HUES6 (cell line): ENCODE measurements at regions not wholly inside any gene's neighbourhood (a gene's known extent, or its start where the extent isn't known, plus 50 kb on each side); places are given as distances from the start of the nearest gene placed in this dataset.

ENCODE experiments used
- H3K27ac ChIP-seq: 2 replicates; pipeline ENCODE4 v1.7.0; 2013; ENCODE audit warnings: low read depth, mild to moderate bottlenecking, low read length, inconsistent platforms
- H3K27me3 ChIP-seq: 2 replicates; pipeline ENCODE4 v1.6.1; 2013; ENCODE audit warnings: low read length; ENCODE audit not compliant: control insufficient read depth, insufficient read depth
- H3K36me3 ChIP-seq: 2 replicates; pipeline ENCODE4 v1.6.1; 2013; ENCODE audit warnings: low read length; ENCODE audit not compliant: control insufficient read depth, insufficient read depth
- H3K4me1 ChIP-seq: 2 replicates; pipeline ENCODE4 v1.6.1; 2013; ENCODE audit warnings: low read length; ENCODE audit not compliant: control insufficient read depth, insufficient read depth
- H3K4me3 ChIP-seq: 2 replicates; pipeline ENCODE4 v1.5.1; 2013; ENCODE audit warnings: low read depth, low read length
- H3K9ac ChIP-seq: one replicate; pipeline ENCODE4 v1.6.1; 2013; ENCODE audit warnings: mild to moderate bottlenecking, low read length
- H3K9me3 ChIP-seq: 2 replicates; pipeline ENCODE4 v1.6.1; 2013; ENCODE audit warnings: low read depth, low read length; ENCODE audit not compliant: control insufficient read depth, insufficient read depth

- Histone ChIP-seq H3K27ac (no peak overlapping the region), H3K36me3 (no peaks in the 10 kb centered on the region), H3K9me3 (no peaks in the 10 kb centered on the region), H3K27me3 (no peaks in the 10 kb centered on the region), H3K9ac (no peak overlapping the region), H3K4me3 (no peak overlapping the region), H3K4me1 (no peaks in the 10 kb centered on the region)
These were observed 258.5 kb upstream of the GIMD1 start for GRCh38 chr4:106627051-106627450.

- H3K4me3 ChIP-seq: no peak overlapping the region
- no peaks in the 10 kb centered on the region for H3K9me3 ChIP-seq
- no peaks in the 10 kb centered on the region for H3K27me3 ChIP-seq
- H3K36me3 ChIP-seq: no peaks in the 10 kb centered on the region
- no peak overlapping the region for H3K9ac ChIP-seq
- no peaks in the 10 kb centered on the region for H3K4me1 ChIP-seq
- H3K27ac ChIP-seq: no peak overlapping the region
These were observed 256.1 kb upstream of the GIMD1 start for GRCh38 chr4:106624671-106625070.

DNA sequence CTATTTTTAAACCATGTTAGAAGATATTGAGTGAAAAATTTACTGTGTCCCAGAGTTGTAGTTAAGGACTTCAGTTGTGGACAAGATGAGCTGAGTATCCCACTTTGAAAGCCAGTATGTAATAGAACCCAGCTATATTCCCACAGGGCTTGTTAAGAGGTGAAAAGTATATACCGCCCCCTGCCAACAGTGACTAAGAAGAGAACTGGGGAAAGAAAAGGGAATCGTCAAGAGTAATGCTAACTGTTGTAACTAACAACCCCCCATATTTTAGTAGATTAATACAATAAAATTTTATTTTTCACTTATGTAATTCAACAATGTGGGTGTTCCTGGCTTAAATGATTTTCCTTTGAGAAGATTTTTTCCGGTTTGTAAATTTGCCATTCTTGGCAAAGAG is 250.4 kb upstream of the GIMD1 start:
- no peak overlapping the region for H3K9ac ChIP-seq
- H3K9me3 ChIP-seq: no peaks in the 10 kb centered on the region
- H3K4me1 ChIP-seq: no peaks in the 10 kb centered on the region; the same call in 1 of the 2 replicates
- no peaks in the 10 kb centered on the region for H3K27me3 ChIP-seq
- no peaks in the 10 kb centered on the region for H3K36me3 ChIP-seq
- no peak overlapping the region for H3K4me3 ChIP-seq
- H3K27ac ChIP-seq: no peak overlapping the region

DNA sequence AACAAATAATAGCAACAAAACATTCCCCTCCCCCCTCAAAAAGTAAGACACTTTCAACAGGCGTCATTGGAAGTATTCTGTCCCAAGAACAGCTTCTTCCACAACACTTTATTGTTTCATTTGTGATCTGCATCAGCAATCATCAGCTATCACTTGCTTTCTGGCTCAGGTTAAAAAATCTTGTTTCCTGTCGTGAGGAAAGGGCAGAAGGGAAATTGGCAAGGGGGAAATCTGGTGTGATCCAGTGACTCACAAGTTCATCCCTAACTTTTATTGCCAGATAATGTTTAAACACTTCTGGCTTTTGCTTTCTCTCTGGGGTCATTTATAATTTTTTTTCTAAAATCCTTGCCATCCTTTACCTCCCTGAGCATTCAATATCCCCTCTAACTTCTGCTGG is 247.4 kb upstream of the GIMD1 start:
- Histone ChIP-seq H3K9ac (no peak overlapping the region), H3K9me3 (peaks cover 5% of the 10 kb centered on the region; the same call in 1 of the 2 replicates), H3K27me3 (no peaks in the 10 kb centered on the region), H3K4me1 (no peaks in the 10 kb centered on the region; the same call in 1 of the 2 replicates), H3K36me3 (no peaks in the 10 kb centered on the region), H3K27ac (no peak overlapping the region), H3K4me3 (no peak overlapping the region)

- H3K27ac ChIP-seq: no peak overlapping the region
- H3K4me3 ChIP-seq: no peak overlapping the region
- no peaks in the 10 kb centered on the region; the same call in 1 of the 2 replicates for H3K4me1 ChIP-seq
- no peaks in the 10 kb centered on the region for H3K27me3 ChIP-seq
- H3K9me3 ChIP-seq: peaks cover 10% of the 10 kb centered on the region; the same call in 1 of the 2 replicates
- no peaks in the 10 kb centered on the region for H3K36me3 ChIP-seq
- no peak overlapping the region for H3K9ac ChIP-seq
These were observed 246.9 kb upstream of the GIMD1 start for GRCh38 chr4:106615410-106615945.

- Histone ChIP-seq H3K27ac (no peak overlapping the region), H3K4me1 (no peaks in the 10 kb centered on the region; the same call in 1 of the 2 replicates), H3K36me3 (no peaks in the 10 kb centered on the region), H3K9ac (no peak overlapping the region), H3K9me3 (peaks cover 18% of the 10 kb centered on the region; the same call in 1 of the 2 replicates), H3K4me3 (no peak overlapping the region), H3K27me3 (no peaks in the 10 kb centered on the region)
These were observed 245.9 kb upstream of the GIMD1 start for GRCh38 chr4:106614441-106614840.

- H3K27me3 ChIP-seq: no peaks in the 10 kb centered on the region
- no peak overlapping the region for H3K4me3 ChIP-seq
- no peak overlapping the region for H3K9ac ChIP-seq
- no peaks in the 10 kb centered on the region for H3K4me1 ChIP-seq
- H3K36me3 ChIP-seq: no peaks in the 10 kb centered on the region
- H3K27ac ChIP-seq: no peak overlapping the region
- peaks cover 18% of the 10 kb centered on the region; the same call in 1 of the 2 replicates for H3K9me3 ChIP-seq
These were observed 241.3 kb upstream of the GIMD1 start for GRCh38 chr4:106609917-106610316.

DNA sequence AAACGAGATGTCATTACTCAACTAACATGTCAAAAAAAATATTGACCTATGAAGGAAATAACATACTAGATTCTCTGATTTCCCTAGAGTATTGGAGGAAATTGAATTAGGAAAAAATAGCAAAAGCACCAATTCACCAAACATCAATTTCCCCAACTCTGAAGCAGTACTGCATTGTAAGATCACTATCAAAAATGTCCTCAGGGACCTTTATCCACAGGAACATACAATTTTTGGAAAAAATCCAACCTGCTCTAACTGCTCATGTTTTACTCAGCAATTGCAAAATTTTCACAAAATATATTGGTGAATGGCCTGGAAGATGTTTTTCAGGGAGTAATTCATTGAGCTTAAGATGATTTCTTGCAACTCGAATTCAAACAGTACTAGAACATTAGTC is 239.0 kb upstream of the GIMD1 start:
- Histone ChIP-seq H3K4me1 (no peaks in the 10 kb centered on the region), H3K36me3 (no peaks in the 10 kb centered on the region), H3K9ac (no peak overlapping the region), H3K27ac (no peak overlapping the region), H3K27me3 (no peaks in the 10 kb centered on the region), H3K9me3 (peaks cover 23% of the 10 kb centered on the region; the same call in 1 of the 2 replicates), H3K4me3 (no peak overlapping the region)

- Histone ChIP-seq H3K27me3 (no peaks in the 10 kb centered on the region), H3K27ac (no peak overlapping the region), H3K9me3 (peaks cover 5% of the 10 kb centered on the region; the same call in 1 of the 2 replicates), H3K36me3 (no peaks in the 10 kb centered on the region), H3K4me3 (no peak overlapping the region), H3K4me1 (no peaks in the 10 kb centered on the region), H3K9ac (no peak overlapping the region)
These were observed 235.9 kb upstream of the GIMD1 start for GRCh38 chr4:106604319-106605051.

GRCh38 chr4:106603471-106603870 is 234.9 kb upstream of the GIMD1 start:
- H3K9me3 ChIP-seq: peaks cover 5% of the 10 kb centered on the region; the same call in 1 of the 2 replicates
- H3K4me1 ChIP-seq: no peaks in the 10 kb centered on the region
- H3K27ac ChIP-seq: no peak overlapping the region
- H3K4me3 ChIP-seq: no peak overlapping the region
- no peak overlapping the region for H3K9ac ChIP-seq
- H3K36me3 ChIP-seq: no peaks in the 10 kb centered on the region
- no peaks in the 10 kb centered on the region for H3K27me3 ChIP-seq

GRCh38 chr4:106602711-106603110 is 234.1 kb upstream of the GIMD1 start:
- no peak overlapping the region for H3K4me3 ChIP-seq
- no peak overlapping the region for H3K27ac ChIP-seq
- no peaks in the 10 kb centered on the region for H3K27me3 ChIP-seq
- H3K9me3 ChIP-seq: peaks cover 5% of the 10 kb centered on the region; the same call in 1 of the 2 replicates
- H3K9ac ChIP-seq: no peak overlapping the region
- H3K36me3 ChIP-seq: no peaks in the 10 kb centered on the region
- H3K4me1 ChIP-seq: no peaks in the 10 kb centered on the region
